GM12873 (cell line): ENCODE measurements at regions not wholly inside any gene's neighbourhood (a gene's known extent, or its start where the extent isn't known, plus 50 kb on each side); places are given as distances from the start of the nearest gene placed in this dataset.

Source experiments
- CTCF ChIP-seq: IDR thresholded peaks from 2 replicates; pipeline ENCODE4 v1.5.1; 2012; ENCODE audit warnings: low read depth, mild to moderate bottlenecking, moderate library complexity, low read length, control low read depth; ENCODE audit not compliant: insufficient read depth; ENCODE audit errors: missing control alignments

- no peak for TF ChIP-seq CTCF
Observed at GRCh38 chr5:102087906-102088305, 208.2 kb downstream of the SLCO4C1 start.

- TF ChIP-seq CTCF = no peak
Observed at GRCh38 chr5:102080288-102080687, 215.8 kb downstream of the SLCO4C1 start.

GRCh38 chr5:102077920-102078319 is 218.2 kb downstream of the SLCO4C1 start:
- no peak for TF ChIP-seq CTCF

GRCh38 chr5:102069974-102070373 is 226.1 kb downstream of the SLCO4C1 start:
- TF ChIP-seq CTCF = no peak

- no peak for TF ChIP-seq CTCF
Observed at GRCh38 chr5:102068870-102069269, 227.2 kb downstream of the SLCO4C1 start.

GRCh38 chr5:102049517-102049916 is 246.6 kb downstream of the SLCO4C1 start:
- no peak for TF ChIP-seq CTCF

GRCh38 chr5:102048940-102049339 is 247.1 kb downstream of the SLCO4C1 start:
- TF ChIP-seq CTCF = no peak

- TF ChIP-seq CTCF = no peak
Observed at GRCh38 chr5:102040326-102040725, 255.8 kb downstream of the SLCO4C1 start.
